CD4-positive, alpha-beta T cell treated with Interleukin-2 at 100 ng/mL for 4 hours (primary cell): ENCODE measurements at regions not wholly inside any gene's neighbourhood (a gene's known extent, or its start where the extent isn't known, plus 50 kb on each side); places are given as distances from the start of the nearest gene placed in this dataset.
"Not testable (repeated sequence)": the region's sequence is repeated elsewhere in the genome, so short reads cannot be mapped to it uniquely, and the experiment has no call there.

Source experiments
- DNase-seq: peaks from one replicate; pipeline ENCODE4 v3.0.0-alpha.2; 2020; ENCODE audit warnings: low spot score

DNA sequence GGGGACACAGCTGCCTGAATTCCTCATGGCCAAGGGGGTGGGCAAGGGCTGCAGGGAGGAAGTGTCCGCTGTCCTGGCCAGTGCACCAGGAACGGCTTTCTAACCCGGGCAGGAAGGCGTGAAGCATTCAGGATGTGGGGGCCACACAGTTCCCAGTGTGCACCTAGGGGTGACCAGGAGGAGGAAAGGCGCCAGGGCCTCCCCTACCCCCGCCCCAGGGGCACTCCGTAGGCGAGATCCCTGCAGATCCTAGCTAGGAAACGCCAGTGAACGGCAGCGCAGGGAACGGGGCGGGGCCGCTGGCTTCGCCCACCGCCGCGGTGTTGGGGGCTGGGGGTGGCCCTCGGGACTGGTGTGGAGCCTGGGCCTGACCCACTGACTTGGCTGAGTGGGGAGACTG is 199.6 kb downstream of the USP22 start:
- DNase-seq: not testable (repeated sequence)

DNA sequence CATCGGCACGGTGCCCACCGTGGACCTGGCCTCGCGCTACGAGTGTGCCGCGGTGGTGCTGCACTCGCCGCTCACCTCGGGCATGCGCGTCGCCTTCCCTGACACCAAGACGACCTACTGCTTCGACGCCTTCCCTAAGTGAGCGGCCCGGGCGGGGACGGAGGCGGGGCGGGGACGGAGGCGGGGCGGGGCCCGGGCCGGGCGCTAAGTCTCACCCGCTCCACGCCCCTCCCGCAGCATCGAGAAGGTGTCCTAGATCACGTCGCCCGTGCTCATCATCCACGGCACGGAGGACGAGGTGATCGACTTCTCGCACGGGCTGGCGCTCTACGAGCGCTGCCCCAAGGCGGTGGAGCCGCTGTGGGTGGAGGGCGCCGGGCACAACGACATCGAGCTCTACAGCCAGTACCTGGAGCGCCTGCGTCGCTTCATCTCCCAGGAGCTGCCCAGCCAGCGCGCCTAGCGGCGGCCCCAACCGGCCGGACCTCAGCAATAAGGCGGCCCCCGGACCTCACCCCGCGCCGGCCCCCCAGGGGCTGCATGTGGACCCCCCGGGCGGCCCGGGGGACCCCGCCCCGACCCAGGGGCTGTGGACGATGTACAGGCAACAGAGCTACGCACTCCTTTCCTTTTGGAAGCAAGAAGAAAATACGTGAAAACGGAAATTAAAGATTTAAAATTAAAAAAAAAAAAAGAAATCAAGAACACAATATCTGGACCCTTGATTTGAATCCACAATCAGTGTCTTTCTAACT is 198.8 kb downstream of the USP22 start:
- peak; percentile 17 for DNase-seq

- DNase-seq: not testable (repeated sequence)
These were observed 193.9 kb downstream of the USP22 start for GRCh38 chr17:20848869-20849443.

DNA sequence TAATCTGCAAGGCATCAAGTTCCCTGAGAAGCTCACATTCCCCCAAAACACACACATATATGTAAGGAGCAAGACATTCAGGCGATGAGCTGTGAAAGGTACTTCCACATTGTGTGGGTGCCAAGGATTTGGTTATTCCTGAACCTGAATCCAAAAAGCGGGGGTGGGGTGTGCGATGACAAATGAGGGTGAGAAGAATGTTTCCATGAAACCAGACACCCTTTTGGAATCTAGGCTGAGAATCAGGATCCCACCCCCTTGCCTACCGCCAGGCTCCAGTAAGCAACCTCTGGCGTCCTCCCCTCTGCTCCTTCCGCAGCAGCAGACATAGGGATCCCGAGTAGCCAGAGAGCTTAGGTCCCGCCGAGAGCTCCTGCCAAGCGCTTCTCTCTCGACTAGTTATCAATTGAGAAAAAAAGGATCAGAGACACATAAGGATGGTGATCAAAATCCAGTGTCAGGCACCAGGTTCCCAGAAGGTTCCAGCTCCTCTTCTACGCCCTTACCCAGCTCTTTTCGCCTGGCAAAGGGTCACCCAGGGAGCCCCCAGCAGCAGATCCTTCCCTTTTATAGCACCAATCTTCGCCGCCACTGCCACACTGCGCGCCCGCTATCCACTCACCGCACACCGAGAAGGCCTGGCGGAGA is 191.1 kb downstream of the USP22 start:
- not testable (repeated sequence) for DNase-seq

- DNase-seq: peak; percentile 0
These were observed 190.4 kb downstream of the USP22 start for GRCh38 chr17:20852239-20852989.

DNA sequence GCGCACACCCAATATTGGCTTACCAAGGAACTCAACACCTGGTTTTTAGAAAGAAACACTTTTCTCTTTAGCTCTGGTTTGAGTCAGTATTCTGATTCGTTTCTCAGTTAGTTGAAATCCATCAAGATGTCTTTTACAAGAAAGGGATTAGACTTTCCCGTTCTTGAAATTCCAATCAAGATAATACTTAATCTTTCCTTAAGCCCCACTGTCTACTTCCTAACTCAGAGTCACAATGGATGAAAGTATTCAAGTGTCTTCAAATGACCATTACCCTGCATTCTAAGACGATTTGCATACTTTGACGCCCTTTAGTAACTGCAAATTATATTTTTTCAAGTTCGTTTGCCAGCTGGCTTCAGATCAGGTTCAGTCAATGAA is 189.8 kb downstream of the USP22 start:
- no peak for DNase-seq

DNA sequence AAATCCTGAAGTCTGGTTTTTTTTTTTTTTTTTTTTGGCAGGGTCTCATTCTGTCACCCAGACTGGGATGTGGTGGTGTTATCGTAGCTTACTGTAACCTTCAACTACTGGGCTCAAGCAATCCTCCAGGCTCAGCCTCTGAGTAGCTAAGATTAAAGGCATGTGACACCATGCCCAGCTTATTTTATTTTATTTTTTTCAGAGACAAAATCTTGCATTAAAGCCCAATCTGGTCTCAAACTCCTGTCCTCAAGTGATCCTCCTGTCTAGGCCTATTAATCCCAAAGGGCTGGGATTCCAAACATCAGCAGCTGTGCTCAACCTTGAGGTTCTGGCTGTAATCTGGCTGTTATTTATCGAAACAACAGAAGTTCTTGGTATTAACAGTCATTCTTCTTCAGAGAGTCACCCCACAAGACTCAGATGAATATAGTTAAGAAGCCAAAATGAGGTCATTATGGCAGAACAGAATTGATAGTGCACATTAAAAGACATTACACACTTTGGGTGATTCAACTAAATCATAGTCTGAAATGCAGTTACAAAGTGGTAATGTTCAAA is 186.8 kb downstream of the USP22 start:
- DNase-seq: not testable (repeated sequence)

GRCh38 chr17:20866444-20867209 is 176.2 kb downstream of the USP22 start:
- not testable (repeated sequence) for DNase-seq

- DNase-seq: not testable (repeated sequence)
These were observed 175.3 kb downstream of the USP22 start for GRCh38 chr17:20867436-20867937.

GRCh38 chr17:20867938-20868661 is 174.7 kb downstream of the USP22 start:
- DNase-seq: not testable (repeated sequence)

DNA sequence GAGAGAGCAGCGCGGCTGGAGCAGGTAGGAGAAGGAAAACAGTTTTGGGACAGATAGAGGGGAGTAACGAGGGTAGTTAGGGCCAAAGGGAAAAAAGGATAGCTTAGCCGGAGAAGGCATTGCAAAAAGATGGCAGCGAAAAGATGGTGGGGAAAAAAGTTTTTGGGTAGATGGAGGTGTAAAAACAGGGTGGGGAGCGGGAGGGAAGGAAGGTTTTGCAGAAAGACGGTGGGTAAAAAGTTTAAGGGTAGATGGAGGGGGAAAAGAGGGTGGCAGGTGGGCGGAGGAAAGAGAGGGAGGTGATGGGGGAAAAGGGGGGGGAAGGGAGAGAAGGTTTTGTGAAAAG is 174.2 kb downstream of the USP22 start:
- DNase-seq: not testable (repeated sequence)

- not testable (repeated sequence) for DNase-seq
These were observed 169.6 kb downstream of the USP22 start for GRCh38 chr17:20873173-20873572.

DNA sequence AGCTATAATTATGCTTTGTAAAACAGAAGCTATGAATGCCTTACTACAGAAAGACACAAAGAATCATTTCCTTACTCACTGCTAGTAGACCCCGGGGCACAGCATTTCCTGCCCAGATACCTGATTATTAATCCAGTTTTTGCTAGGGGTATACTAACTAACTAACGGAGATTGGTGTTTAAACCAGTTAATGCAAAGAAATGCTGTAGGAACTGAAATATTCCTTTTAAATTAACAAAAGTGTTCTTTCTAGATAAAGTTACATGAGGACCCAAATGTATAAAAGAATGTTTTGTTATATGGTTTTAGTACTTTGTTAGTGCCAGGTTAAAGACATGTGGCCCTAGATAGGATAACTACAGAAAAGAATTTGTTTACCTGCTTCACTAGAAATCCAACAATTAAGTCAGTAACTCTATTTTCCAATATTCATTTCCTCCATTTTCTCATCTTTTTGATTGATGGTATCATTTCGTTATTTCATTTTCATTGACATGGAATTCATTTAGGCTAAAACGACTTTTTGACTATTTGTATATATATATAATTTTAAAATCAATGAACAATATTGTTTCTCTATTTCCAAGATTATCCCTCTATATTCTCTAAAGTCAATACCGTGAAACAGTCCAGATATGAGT is 169.0 kb downstream of the USP22 start:
- DNase-seq: not testable (repeated sequence)

GRCh38 chr17:20877384-20877783 is 165.4 kb downstream of the USP22 start:
- not testable (repeated sequence) for DNase-seq

GRCh38 chr17:20890338-20890737 is 152.5 kb downstream of the USP22 start:
- no peak for DNase-seq

DNA sequence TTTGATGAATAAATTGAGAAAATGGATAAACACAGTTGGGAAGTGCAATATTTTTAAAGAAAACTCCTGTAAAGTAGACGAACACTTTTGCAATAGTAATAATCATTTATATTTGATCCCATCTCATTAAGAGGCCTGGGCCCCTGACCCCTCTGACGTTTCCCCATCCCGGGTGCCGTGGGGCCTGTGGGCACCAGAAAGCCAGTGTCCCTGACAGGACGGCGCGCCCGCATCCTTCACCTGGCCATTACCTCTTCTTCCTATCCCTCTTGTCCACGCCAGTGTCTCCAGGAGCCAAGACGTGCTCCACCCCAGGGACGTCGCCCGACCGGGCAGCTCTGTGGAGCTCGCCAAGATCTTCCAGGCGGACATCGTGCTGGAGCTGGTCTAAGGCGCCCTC is 147.4 kb downstream of the USP22 start:
- DNase-seq: not testable (repeated sequence)

DNA sequence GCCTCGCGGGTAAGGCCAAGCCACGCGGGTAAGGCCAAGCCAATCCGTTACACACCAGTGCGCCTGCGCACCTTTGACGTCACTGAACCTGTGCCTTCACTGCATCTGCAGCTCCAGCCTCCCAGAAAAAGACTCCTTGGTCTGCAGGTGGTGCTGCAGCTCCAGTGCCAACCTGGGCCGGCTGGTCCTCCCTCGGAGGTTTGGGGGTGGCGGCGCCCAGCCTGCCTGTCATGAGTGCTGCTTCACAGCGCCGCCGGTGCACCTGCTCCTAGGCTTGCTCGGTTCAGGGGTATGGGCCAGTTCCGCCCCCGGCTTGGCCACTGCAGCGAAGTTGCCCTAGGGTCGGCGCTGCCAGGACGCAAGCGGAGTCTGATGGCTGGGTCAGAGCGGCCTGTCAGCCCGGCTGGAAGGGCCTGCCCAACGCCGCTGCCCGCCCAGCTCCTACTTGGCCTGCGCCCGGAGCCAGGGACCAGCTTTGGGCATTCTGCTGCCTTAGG is 146.6 kb downstream of the USP22 start:
- peak; percentile 56 for DNase-seq

GRCh38 chr17:20898726-20899125 is 144.1 kb downstream of the USP22 start:
- not testable (repeated sequence) for DNase-seq

DNA sequence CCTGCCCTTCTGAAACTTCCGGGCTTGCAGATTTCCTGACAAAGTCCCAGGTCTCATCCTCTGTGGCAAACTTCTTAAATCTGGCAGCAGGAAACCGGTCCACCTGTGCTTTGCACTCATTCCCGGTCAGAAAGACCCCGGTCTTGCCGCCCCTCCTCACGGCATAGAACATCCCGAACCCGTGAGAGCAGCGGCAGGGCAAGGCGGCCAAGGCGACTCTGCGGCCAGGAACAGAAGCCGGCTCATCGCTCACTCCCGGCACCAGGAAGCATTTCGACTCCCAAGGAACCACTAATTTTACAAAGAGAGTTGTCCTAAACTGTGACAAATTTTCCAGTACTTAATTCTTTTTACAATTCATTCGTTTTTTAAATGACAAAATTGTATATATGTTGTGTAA is 140.3 kb downstream of the USP22 start:
- not testable (repeated sequence) for DNase-seq

GRCh38 chr17:20903549-20903948 is 139.3 kb downstream of the USP22 start:
- DNase-seq: not testable (repeated sequence)
